ENCODE measurements at regions not wholly inside any gene's neighbourhood (a gene's known extent, or its start where the extent isn't known, plus 50 kb on each side); places are given as distances from the start of the nearest gene placed in this dataset.

- no peak for TF ChIP-seq CTCF (IDR thresholded peaks at IDR 0.05)
- DNase-seq (ENCODE audit: extremely low spot score, unreplicated experiment) = no peak
Measured at GRCh38 chrX:7372825-7373525, 225.0 kb upstream of the PUDP start.

GRCh38 chrX:7362111-7362510 is 214.2 kb upstream of the PUDP start:
- Mint-ChIP-seq H3K4me1 (ENCODE audit: unreplicated experiment) (peaks cover 7% of the 10 kb centered on the region), H3K9me3 (ENCODE audit: unreplicated experiment) (no peaks in the 10 kb centered on the region), H3K27me3 (ENCODE audit: unreplicated experiment) (no peaks in the 10 kb centered on the region), H3K36me3 (ENCODE audit: unreplicated experiment) (no peaks in the 10 kb centered on the region), H3K27ac (ENCODE audit: unreplicated experiment) (no peak overlapping the region), H3K4me3 (ENCODE audit: unreplicated experiment) (no peak overlapping the region)
- no peak for DNase-seq (ENCODE audit: extremely low spot score, unreplicated experiment)
- TF ChIP-seq CTCF (IDR thresholded peaks at IDR 0.05) = no peak

More at GRCh38 chrX:7372825-7373525, 225.0 kb upstream of the PUDP start:
- H3K9me3 Mint-ChIP-seq (ENCODE audit: unreplicated experiment) = peaks cover 19% of the 10 kb centered on the region
- peaks cover 19% of the 10 kb centered on the region for H3K4me1 Mint-ChIP-seq (ENCODE audit: unreplicated experiment)
- peak overlapping the region; percentile 47 for H3K27ac Mint-ChIP-seq (ENCODE audit: unreplicated experiment)
- H3K36me3 Mint-ChIP-seq (ENCODE audit: unreplicated experiment) = no peaks in the 10 kb centered on the region
- H3K27me3 Mint-ChIP-seq (ENCODE audit: unreplicated experiment) = no peaks in the 10 kb centered on the region
- no peak overlapping the region for H3K4me3 Mint-ChIP-seq (ENCODE audit: unreplicated experiment)

GRCh38 chrX:7351926-7352325 is 204.0 kb upstream of the PUDP start:
- Mint-ChIP-seq H3K4me3 (ENCODE audit: unreplicated experiment) (no peak overlapping the region), H3K9me3 (ENCODE audit: unreplicated experiment) (no peaks in the 10 kb centered on the region), H3K27me3 (ENCODE audit: unreplicated experiment) (no peaks in the 10 kb centered on the region), H3K36me3 (ENCODE audit: unreplicated experiment) (no peaks in the 10 kb centered on the region), H3K4me1 (ENCODE audit: unreplicated experiment) (peaks cover 17% of the 10 kb centered on the region), H3K27ac (ENCODE audit: unreplicated experiment) (peak overlapping the region; percentile 10)
- TF ChIP-seq CTCF (IDR thresholded peaks at IDR 0.05) = no peak
- DNase-seq (ENCODE audit: extremely low spot score, unreplicated experiment) = no peak

- peaks cover 22% of the 10 kb centered on the region for H3K4me1 Mint-ChIP-seq (ENCODE audit: unreplicated experiment)
- H3K27me3 Mint-ChIP-seq (ENCODE audit: unreplicated experiment) = no peaks in the 10 kb centered on the region
- no peak for DNase-seq (ENCODE audit: extremely low spot score, unreplicated experiment)
- no peak overlapping the region for H3K27ac Mint-ChIP-seq (ENCODE audit: unreplicated experiment)
- no peaks in the 10 kb centered on the region for H3K9me3 Mint-ChIP-seq (ENCODE audit: unreplicated experiment)
- no peak for TF ChIP-seq CTCF (IDR thresholded peaks at IDR 0.05)
- H3K4me3 Mint-ChIP-seq (ENCODE audit: unreplicated experiment) = no peak overlapping the region
- H3K36me3 Mint-ChIP-seq (ENCODE audit: unreplicated experiment) = no peaks in the 10 kb centered on the region
Measured at GRCh38 chrX:7347465-7347864, 199.5 kb upstream of the PUDP start.

- Mint-ChIP-seq H3K9me3 (ENCODE audit: unreplicated experiment) (no peaks in the 10 kb centered on the region), H3K4me3 (ENCODE audit: unreplicated experiment) (no peak overlapping the region), H3K27me3 (ENCODE audit: unreplicated experiment) (no peaks in the 10 kb centered on the region), H3K36me3 (ENCODE audit: unreplicated experiment) (peaks cover 1% of the 10 kb centered on the region), H3K27ac (ENCODE audit: unreplicated experiment) (peak overlapping the region; percentile 21), H3K4me1 (ENCODE audit: unreplicated experiment) (peaks cover 8% of the 10 kb centered on the region)
- DNase-seq (ENCODE audit: extremely low spot score, unreplicated experiment) = no peak
- TF ChIP-seq CTCF (IDR thresholded peaks at IDR 0.05) = no peak
Measured at GRCh38 chrX:7346021-7346420, 198.1 kb upstream of the PUDP start.
